HepG2 (cell line): ENCODE measurements at regions not wholly inside any gene's neighbourhood (a gene's known extent, or its start where the extent isn't known, plus 50 kb on each side); places are given as distances from the start of the nearest gene placed in this dataset.

ENCODE experiments used
- ATAC-seq: fragments of 200-7000 bp; cut with Tn5 transposase; 3 replicates; pipeline ENCODE4 v1.9.1; 2020; ENCODE audit warnings: mild to moderate bottlenecking, moderate library complexity
- BruUV-seq: library from RNA; stranded (reverse); fragments of 400-500 nt; replicated peaks from 2 replicates; lab custom pipeline; 2021; lab: Mats Ljungman, UMichigan
- CTCF ChIA-PET: fragments of 300-600 bp; formaldehyde crosslinking; extraction: SDS; loops from one replicate; lab custom pipeline; 2021; ENCODE audit warnings: low total read pairs, inconsistent platforms, low intra/inter-chr PET ratio; lab: Yijun Ruan, JAX
- POLR2A ChIA-PET: fragments of 350-600 bp; sonication (Branson Sonifier 250); formaldehyde crosslinking; loops from one replicate; lab custom pipeline; 2020; ENCODE audit warnings: antibody characterized with exemption, inconsistent platforms; lab: Yijun Ruan, JAX
- DNase-seq: peaks from one replicate; pipeline ENCODE4 v3.0.0-alpha.2; 2015; ENCODE audit warnings: low spot score
- FAIRE-seq: peaks from 3 replicates; lab custom pipeline; 2011; peaks lifted over from hg19 to GRCh38; lab: Jason Lieb, UNC
- H2AFZ ChIP-seq: one replicate; pipeline ENCODE4 v1.6.1; 2011; ENCODE audit warnings: low read length, inconsistent platforms
- H3K27ac ChIP-seq: fragments of 300-600 bp; 3 replicates; pipeline ENCODE4 v1.8.0; 2011; ENCODE audit warnings: mixed run types, mild to moderate bottlenecking, mixed read lengths, low read length, inconsistent platforms; ENCODE audit not compliant: insufficient read depth; ENCODE audit errors: extremely low read length
- H3K27me3 ChIP-seq, 2 experiments: fragments of 200-600 bp in 1 of 2; 2 replicates in 1 of 2; 3 replicates in 1 of 2; pipeline versions ENCODE4 v1.6.0 to v1.8.0; 2011; ENCODE audit warnings: low read length in 2 of 2, mild to moderate bottlenecking in 2 of 2, moderate library complexity in 2 of 2, inconsistent platforms in 1 of 2; ENCODE audit not compliant: insufficient read depth in 2 of 2, control insufficient read depth in 1 of 2
- H3K36me3 ChIP-seq, 2 experiments: fragments of 200-600 bp in 1 of 2; replicated peaks in 1 of 2; 2 replicates in 1 of 2; 3 replicates in 1 of 2; pipeline versions ENCODE4 v1.5.1 to v1.8.0; 2011; ENCODE audit warnings: low read length in 2 of 2, inconsistent platforms in 1 of 2; ENCODE audit not compliant: insufficient read depth in 2 of 2, control insufficient read depth in 1 of 2
- H3K4me1 ChIP-seq: 2 replicates; pipeline ENCODE4 v1.5.1; 2012; ENCODE audit warnings: low read length, inconsistent platforms; ENCODE audit not compliant: insufficient read depth
- H3K4me2 ChIP-seq: 2 replicates; pipeline ENCODE4 v1.6.0; 2011; ENCODE audit warnings: low read depth, low read length, inconsistent platforms
- H3K4me3 ChIP-seq, 3 experiments: fragments of 200-600 bp in 1 of 3; sonication (generic), shearing (Covaris generic) in 1 of 3; replicated peaks in 1 of 3; 2 replicates each; pipeline ENCODE4 v1.5.1; 2011 to 2016; ENCODE audit warnings: low read length in 3 of 3, inconsistent platforms in 2 of 3, low read depth in 2 of 3, mild to moderate bottlenecking in 2 of 3, control low read depth in 1 of 3, mixed read lengths in 1 of 3; ENCODE audit not compliant: insufficient read depth in 1 of 3
- H3K79me2 ChIP-seq: one replicate; pipeline ENCODE4 v1.6.1; 2011; ENCODE audit warnings: low read length, inconsistent platforms; ENCODE audit not compliant: insufficient read depth
- H3K9ac ChIP-seq: 2 replicates; pipeline ENCODE4 v1.6.0; 2011; ENCODE audit warnings: mild to moderate bottlenecking, low read depth, low read length, inconsistent platforms; ENCODE audit not compliant: insufficient read depth
- H3K9me3 ChIP-seq: 2 replicates; pipeline ENCODE4 v1.5.1; 2012; ENCODE audit warnings: mild to moderate bottlenecking, low read length
- H4K20me1 ChIP-seq: 2 replicates; pipeline ENCODE4 v1.6.0; 2011; ENCODE audit warnings: inconsistent platforms, mild to moderate bottlenecking, low read length, moderate library complexity; ENCODE audit not compliant: insufficient read depth
- AGO2 ChIP-seq: fragments of 200-400 bp; formaldehyde crosslinking; optimal IDR thresholded peaks from 2 replicates; pipeline ENCODE3; 2017; ENCODE audit warnings: mild to moderate bottlenecking, low read depth, low read length, moderate library complexity
- ASH2L ChIP-seq: fragments of 300-600, 200-600 bp; sonication (generic); IDR thresholded peaks from 2 replicates; pipeline ENCODE4 v1.7.0; 2017; ENCODE audit warnings: low read depth, mild to moderate bottlenecking, moderate library complexity, mixed read lengths, low read length; ENCODE audit not compliant: insufficient read length
- CREB1 ChIP-seq, 2 experiments: fragments of 450-650 bp in 1 of 2; IDR thresholded peaks; 2 replicates each; pipeline ENCODE4 v1.6.1; 2016 to 2017; ENCODE audit warnings: control low read depth in 1 of 2, mild to moderate bottlenecking in 1 of 2, missing compliant biosample characterization in 1 of 2, missing genetic modification characterization in 1 of 2
- FOXJ3 ChIP-seq: sonication (generic); formaldehyde crosslinking; IDR thresholded peaks from 2 replicates; pipeline ENCODE4 v1.4.0; 2020; ENCODE audit warnings: missing genetic modification reagents, mild to moderate bottlenecking, borderline replicate concordance
- HOXA3 ChIP-seq: sonication (generic); formaldehyde crosslinking; IDR thresholded peaks from 2 replicates; pipeline ENCODE4 v1.5.0; 2020; ENCODE audit warnings: missing genetic modification reagents
- NFIC ChIP-seq: IDR thresholded peaks from 2 replicates; pipeline ENCODE4 v1.6.1; 2012; ENCODE audit warnings: mild to moderate bottlenecking, low read length, inconsistent platforms
- NR2F2 ChIP-seq: IDR thresholded peaks from 2 replicates; pipeline ENCODE4 v1.6.1; 2012; ENCODE audit warnings: low read depth, inconsistent platforms, borderline replicate concordance
- ONECUT2 ChIP-seq: sonication (generic); formaldehyde crosslinking; IDR thresholded peaks from 2 replicates; pipeline ENCODE4 v1.4.0; 2020; ENCODE audit warnings: missing genetic modification reagents
- POGZ ChIP-seq: sonication (generic); formaldehyde crosslinking; IDR thresholded peaks from 2 replicates; pipeline ENCODE4 v1.4.0; 2020; ENCODE audit warnings: mild to moderate bottlenecking, missing genetic modification reagents
- TEAD3 ChIP-seq: optimal IDR thresholded peaks from 2 replicates; pipeline ENCODE3; 2016; ENCODE audit warnings: borderline replicate concordance
- WGBS: methylation state at CpG from one replicate; pipeline ENCODE4 v1.1.6; 2017; ENCODE audit warnings: low lambda C conversion rate; 5-methylcytosine and 5-hydroxymethylcytosine counted together
- in situ Hi-C: cut with HindIII; loops from 2 replicates; pipeline ENCODE4 v1.10.0; 2017; ENCODE audit warnings: low pct_unique_long_range_greater_than_20kb; ENCODE audit not compliant: extremely low pct_ligation_motif_present
- intact Hi-C: fragments of 100-400 bp; cut with micrococcal nuclease; formaldehyde crosslinking; loops from one replicate; pipeline ENCODE4 v1.10.0; 2022; ENCODE audit not compliant: unreplicated experiment
- TF ChIP-seq, protein P1 (sequence below): IDR thresholded peaks from 2 replicates; pipeline ENCODE4 v1.6.1; 2012; ENCODE audit warnings: inconsistent platforms
- TF ChIP-seq, protein P2 (sequence below): sonication (generic); formaldehyde crosslinking; IDR thresholded peaks from 2 replicates; pipeline ENCODE4 v1.4.0; 2020; ENCODE audit warnings: missing genetic modification reagents, borderline replicate concordance
- TF ChIP-seq, protein P3 (sequence below): sonication (generic); formaldehyde crosslinking; IDR thresholded peaks from 2 replicates; pipeline ENCODE4 v1.5.1; 2020; ENCODE audit warnings: mild to moderate bottlenecking, missing genetic modification reagents, borderline replicate concordance
- TF ChIP-seq, protein P4 (sequence below): IDR thresholded peaks from 2 replicates; pipeline ENCODE4 v1.6.1; 2016; ENCODE audit warnings: low read depth

DNA sequence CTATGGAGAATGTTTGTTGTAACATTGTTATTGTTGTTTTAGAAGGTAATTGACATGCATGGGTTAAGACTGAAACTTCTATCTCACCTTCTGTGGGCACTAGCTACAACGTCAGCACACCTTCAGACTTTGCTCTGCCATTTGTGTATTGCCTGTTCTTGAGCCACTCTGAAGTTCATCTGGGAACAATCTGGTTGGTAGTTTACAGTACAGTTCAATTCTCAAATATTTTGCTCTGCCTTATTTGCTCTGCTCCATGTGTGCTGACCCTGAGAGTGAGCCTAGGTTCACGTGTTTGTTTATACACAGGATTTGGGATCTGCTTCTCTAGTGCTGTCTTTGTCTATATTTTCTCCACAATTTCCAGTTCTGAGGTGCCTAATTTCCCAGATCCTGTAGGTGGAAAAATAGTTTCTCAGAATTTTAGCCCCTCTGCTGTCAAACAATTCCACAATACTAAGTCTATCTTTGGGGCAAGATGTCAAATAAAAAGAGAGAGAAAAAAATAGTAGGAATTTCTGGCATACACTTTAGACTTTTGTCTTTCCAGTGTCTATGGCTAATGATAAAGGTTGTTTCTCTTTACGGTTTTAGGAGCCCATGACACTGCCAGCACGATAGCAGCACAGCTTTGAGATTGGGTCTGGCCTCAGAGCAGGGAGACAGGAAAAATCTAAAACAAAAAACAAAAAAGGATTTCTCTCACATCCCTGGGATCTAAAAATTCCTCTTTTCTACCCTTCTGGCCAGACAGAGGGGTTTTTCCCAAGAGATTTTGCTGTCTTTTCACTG is 721.4 kb downstream of the VGLL3 start:
- ChIA-PET POLR2A (no interaction called here), CTCF (no interaction called here)
- Histone ChIP-seq H3K27ac (peak overlapping the region; percentile 89), H3K79me2 (no peaks in the 10 kb centered on the region), H3K9ac (peak overlapping the region; percentile 36; the same call in 1 of the 2 replicates), H3K36me3 (no peaks in the 10 kb centered on the region), H3K9me3 (no peaks in the 10 kb centered on the region), H3K4me2 (peak overlapping the region; percentile 50), H4K20me1 (no peaks in the 10 kb centered on the region), H3K4me1 (peaks cover 29% of the 10 kb centered on the region), H3K4me3 (peak overlapping the region in 2 of 3 experiments; percentile 8 to 29; a peak in 2 of 6 replicates), H3K27me3 (no peaks in the 10 kb centered on the region), H2AFZ (peak overlapping the region; percentile 66)
- in situ Hi-C loops (no loop called here), intact Hi-C loops (no loop called here)
- peak; percentile 70 for DNase-seq
- ATAC-seq = peak; percentile 100
- 0% methylated on average over 4 of the region's 4 CpGs for WGBS
- no TSS peak for BruUV-seq
- peak; percentile 87 for FAIRE-seq
- TF ChIP-seq POGZ (peak; percentile 79), NR2F2 (0 out of 2 replicates have a peak, but pooled peaks have one; percentile 31), AGO2 (no peak), NFIC (0 out of 2 replicates have a peak, but pooled peaks have one; percentile 19), ASH2L (peak; percentile 23), CREB1 (IDR thresholded peaks at IDR 0.05) (no peak), CREB1 (CRISPR knock-in tag; IDR thresholded peaks at IDR 0.05) (no peak), TEAD3 (CRISPR knock-in tag) (peak; percentile 51), ONECUT2 (CRISPR knock-in tag) (0 out of 2 replicates have a peak, but pooled peaks have one; percentile 16), HOXA3 (peak; percentile 26; the same call in 1 of the 2 replicates), FOXJ3 (CRISPR knock-in tag) (peak; percentile 90)
- TF ChIP-seq, protein P1, sequence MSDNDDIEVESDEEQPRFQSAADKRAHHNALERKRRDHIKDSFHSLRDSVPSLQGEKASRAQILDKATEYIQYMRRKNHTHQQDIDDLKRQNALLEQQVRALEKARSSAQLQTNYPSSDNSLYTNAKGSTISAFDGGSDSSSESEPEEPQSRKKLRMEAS = peak; percentile 44; the same call in 1 of the 2 replicates
- TF ChIP-seq, protein P2, sequence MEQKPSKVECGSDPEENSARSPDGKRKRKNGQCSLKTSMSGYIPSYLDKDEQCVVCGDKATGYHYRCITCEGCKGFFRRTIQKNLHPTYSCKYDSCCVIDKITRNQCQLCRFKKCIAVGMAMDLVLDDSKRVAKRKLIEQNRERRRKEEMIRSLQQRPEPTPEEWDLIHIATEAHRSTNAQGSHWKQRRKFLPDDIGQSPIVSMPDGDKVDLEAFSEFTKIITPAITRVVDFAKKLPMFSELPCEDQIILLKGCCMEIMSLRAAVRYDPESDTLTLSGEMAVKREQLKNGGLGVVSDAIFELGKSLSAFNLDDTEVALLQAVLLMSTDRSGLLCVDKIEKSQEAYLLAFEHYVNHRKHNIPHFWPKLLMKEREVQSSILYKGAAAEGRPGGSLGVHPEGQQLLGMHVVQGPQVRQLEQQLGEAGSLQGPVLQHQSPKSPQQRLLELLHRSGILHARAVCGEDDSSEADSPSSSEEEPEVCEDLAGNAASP = peak; percentile 84; the same call in 1 of the 2 replicates
- TF ChIP-seq, protein P3, sequence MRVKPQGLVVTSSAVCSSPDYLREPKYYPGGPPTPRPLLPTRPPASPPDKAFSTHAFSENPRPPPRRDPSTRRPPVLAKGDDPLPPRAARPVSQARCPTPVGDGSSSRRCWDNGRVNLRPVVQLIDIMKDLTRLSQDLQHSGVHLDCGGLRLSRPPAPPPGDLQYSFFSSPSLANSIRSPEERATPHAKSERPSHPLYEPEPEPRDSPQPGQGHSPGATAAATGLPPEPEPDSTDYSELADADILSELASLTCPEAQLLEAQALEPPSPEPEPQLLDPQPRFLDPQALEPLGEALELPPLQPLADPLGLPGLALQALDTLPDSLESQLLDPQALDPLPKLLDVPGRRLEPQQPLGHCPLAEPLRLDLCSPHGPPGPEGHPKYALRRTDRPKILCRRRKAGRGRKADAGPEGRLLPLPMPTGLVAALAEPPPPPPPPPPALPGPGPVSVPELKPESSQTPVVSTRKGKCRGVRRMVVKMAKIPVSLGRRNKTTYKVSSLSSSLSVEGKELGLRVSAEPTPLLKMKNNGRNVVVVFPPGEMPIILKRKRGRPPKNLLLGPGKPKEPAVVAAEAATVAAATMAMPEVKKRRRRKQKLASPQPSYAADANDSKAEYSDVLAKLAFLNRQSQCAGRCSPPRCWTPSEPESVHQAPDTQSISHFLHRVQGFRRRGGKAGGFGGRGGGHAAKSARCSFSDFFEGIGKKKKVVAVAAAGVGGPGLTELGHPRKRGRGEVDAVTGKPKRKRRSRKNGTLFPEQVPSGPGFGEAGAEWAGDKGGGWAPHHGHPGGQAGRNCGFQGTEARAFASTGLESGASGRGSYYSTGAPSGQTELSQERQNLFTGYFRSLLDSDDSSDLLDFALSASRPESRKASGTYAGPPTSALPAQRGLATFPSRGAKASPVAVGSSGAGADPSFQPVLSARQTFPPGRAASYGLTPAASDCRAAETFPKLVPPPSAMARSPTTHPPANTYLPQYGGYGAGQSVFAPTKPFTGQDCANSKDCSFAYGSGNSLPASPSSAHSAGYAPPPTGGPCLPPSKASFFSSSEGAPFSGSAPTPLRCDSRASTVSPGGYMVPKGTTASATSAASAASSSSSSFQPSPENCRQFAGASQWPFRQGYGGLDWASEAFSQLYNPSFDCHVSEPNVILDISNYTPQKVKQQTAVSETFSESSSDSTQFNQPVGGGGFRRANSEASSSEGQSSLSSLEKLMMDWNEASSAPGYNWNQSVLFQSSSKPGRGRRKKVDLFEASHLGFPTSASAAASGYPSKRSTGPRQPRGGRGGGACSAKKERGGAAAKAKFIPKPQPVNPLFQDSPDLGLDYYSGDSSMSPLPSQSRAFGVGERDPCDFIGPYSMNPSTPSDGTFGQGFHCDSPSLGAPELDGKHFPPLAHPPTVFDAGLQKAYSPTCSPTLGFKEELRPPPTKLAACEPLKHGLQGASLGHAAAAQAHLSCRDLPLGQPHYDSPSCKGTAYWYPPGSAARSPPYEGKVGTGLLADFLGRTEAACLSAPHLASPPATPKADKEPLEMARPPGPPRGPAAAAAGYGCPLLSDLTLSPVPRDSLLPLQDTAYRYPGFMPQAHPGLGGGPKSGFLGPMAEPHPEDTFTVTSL (CRISPR knock-in tag) = peak; percentile 79; the same call in 1 of the 2 replicates
- TF ChIP-seq, protein P4, sequence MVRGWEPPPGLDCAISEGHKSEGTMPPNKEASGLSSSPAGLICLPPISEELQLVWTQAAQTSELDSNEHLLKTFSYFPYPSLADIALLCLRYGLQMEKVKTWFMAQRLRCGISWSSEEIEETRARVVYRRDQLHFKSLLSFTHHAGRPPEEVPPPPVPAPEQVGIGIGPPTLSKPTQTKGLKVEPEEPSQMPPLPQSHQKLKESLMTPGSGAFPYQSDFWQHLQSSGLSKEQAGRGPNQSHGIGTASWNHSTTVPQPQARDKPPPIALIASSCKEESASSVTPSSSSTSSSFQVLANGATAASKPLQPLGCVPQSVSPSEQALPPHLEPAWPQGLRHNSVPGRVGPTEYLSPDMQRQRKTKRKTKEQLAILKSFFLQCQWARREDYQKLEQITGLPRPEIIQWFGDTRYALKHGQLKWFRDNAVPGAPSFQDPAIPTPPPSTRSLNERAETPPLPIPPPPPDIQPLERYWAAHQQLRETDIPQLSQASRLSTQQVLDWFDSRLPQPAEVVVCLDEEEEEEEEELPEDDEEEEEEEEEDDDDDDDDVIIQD (CRISPR knock-in tag) = peak; percentile 68; the same call in 1 of the 2 replicates
